ENCODE measurements at regions not wholly inside any gene's neighbourhood (a gene's known extent, or its start where the extent isn't known, plus 50 kb on each side); places are given as distances from the start of the nearest gene placed in this dataset.
"Not testable (repeated sequence)": the region's sequence is repeated elsewhere in the genome, so short reads cannot be mapped to it uniquely, and the experiment has no call there.

DNA sequence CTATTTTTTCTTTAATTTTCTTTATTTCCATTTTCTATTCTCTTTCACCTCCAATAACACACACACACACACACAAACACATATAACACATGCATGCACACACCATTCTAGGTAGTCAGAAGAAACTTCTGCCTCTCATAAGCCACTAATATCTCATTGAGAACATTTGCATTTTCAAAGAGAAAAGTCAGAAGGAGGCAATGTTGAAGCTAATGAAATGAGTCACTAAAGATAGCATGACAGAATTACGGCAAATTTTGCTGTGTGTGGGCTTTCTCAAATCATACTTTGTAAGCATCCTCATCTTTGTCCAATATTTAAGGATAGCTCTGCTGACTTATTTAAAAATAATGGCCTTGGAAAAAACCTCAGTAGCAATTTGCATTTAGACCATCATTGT, 291.3 kb downstream of the GUCY2F start:
- ATAC-seq (no peak), DNase-seq (ENCODE audit: low spot score in 2 of 2) (no peak)
- H3K27ac Mint-ChIP-seq: no peak overlapping the region
- peaks cover 7 to 17% of the 10 kb centered on the region in 2 donors for H3K9me3 Mint-ChIP-seq
- H3K36me3 Mint-ChIP-seq: no peaks in the 10 kb centered on the region

DNA sequence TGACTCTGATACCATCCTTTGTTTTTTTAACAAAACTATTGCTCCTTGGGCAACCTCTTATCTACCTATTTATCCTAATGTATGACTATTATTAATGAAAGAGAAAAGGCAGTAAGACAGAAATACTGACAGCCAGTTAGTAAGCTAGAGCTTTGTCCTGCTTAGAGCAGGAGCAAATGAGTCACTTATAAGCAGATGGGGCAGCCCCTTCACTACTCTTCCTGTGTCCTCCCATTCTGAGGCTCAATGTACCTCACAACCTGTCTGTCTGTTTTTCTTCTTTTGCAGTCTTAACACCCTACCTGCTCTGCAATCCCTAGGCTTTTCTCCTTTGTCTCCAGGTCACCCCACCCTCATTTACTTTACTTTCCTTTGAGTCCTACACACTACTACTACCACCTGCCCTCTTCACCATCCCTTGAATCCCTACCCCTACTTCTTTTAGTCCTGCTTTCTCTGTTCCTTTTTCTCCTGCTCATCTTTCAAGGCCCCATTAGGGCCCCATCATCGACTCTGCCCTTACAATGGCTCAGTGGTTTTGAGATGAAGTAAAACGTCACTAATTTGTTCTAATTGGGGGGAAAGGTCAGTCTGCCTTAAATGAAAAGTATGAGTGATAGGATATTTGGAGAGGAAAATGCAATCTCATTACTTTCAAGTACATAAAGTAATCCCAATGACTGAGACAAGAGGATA, 294.3 kb downstream of the GUCY2F start:
- Mint-ChIP-seq H3K36me3 (no peaks in the 10 kb centered on the region), H3K27ac (no peak overlapping the region), H3K9me3 (peaks cover 4 to 5% of the 10 kb centered on the region in 2 donors)
- ATAC-seq (no peak), DNase-seq (ENCODE audit: low spot score in 2 of 2) (no peak)

DNA sequence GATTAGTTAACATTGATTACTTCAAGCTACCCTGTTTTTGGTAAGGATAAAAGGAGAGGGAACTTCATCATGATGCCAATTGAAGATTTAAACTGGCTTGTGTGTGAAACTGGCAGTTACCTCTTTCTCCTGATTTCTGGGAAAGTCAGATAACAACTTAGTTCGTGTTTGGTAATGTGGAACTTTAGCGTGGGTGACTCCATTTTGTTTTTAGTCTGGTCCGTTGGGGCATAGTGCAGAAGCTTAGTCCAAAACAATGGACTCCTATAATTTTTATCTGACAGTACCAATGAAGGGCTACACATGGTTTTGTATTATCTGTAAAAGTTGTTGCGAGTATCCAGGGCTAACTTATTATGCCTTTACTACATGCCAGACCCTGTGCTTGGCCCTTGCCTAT, 294.9 kb downstream of the GUCY2F start:
- no peaks in the 10 kb centered on the region for H3K36me3 Mint-ChIP-seq
- ATAC-seq: no peak

DNA sequence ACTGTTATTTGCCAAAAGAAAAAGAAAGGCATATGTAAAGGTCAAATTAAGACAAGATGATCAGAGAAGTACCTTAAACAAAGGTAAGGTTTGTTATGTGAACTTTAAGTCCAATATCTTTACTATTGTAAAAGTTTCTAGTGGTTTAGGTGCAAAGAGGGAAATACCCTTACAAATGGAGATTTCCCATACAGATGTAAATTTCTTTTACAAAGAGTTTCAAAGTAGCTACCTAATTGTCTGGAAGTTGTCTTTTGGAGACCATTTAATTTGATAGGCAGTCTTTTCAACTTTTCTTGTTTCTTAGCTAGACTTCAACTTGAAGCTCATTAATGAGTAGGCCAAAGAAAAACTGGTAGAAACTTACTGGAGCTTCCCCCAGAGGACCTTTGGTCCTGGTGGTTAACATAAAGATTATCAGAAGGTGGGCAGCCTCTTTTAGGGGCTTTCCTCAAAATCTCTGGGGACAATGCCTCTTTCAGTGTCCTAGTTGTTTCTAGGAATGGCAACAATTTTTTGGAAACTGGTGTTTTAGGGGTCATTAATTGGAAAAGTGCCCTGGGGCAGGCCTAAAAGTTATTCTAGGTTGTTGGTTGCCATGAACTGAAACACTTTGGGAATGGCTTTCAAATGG, 297.3 kb downstream of the GUCY2F start:
- Mint-ChIP-seq H3K36me3 (no peaks in the 10 kb centered on the region), H3K9me3 (peaks cover 5 to 7% of the 10 kb centered on the region in 2 donors), H3K27ac (no peak overlapping the region)
- ATAC-seq (no peak), DNase-seq (ENCODE audit: low spot score in 2 of 2) (no peak)

More for the DNA sequence above, 294.9 kb downstream of the GUCY2F start:
- DNase-seq (ENCODE audit: low spot score in 2 of 2): no peak
- Mint-ChIP-seq H3K27ac (no peak overlapping the region), H3K9me3 (peaks cover 5 to 10% of the 10 kb centered on the region in 2 donors)

DNA sequence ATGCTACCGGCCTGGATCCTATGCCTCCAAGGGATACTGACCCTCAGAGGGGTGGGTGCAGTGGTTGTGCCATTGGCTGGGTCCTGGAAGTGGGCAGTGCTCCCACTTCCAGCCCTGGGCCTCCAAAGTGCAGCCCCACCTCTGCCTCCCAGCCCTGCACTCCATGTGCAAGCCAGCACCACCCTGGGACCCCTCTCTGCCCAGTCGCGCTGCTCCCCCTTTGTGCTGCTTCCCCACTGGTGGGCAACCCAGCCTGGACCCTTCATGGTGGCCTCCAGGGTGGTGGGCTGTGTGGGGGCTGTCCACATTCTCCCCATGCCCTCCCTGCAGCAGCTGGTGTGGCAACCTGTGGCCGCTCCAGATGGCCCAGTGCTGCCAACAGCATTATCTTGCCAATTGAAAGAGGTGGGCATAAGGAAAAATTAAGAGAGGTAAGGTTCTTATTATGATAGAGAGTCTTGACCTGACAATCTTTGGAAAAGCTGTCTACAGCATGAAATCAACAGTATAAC, 309.7 kb downstream of the GUCY2F start:
- ATAC-seq (no peak), DNase-seq (ENCODE audit: low spot score in 2 of 2) (no peak)
- no peak overlapping the region for H3K27ac Mint-ChIP-seq
- no peaks in the 10 kb centered on the region for H3K36me3 Mint-ChIP-seq
- H3K9me3 Mint-ChIP-seq: peaks cover 0 to 3% of the 10 kb centered on the region in 2 donors

DNA sequence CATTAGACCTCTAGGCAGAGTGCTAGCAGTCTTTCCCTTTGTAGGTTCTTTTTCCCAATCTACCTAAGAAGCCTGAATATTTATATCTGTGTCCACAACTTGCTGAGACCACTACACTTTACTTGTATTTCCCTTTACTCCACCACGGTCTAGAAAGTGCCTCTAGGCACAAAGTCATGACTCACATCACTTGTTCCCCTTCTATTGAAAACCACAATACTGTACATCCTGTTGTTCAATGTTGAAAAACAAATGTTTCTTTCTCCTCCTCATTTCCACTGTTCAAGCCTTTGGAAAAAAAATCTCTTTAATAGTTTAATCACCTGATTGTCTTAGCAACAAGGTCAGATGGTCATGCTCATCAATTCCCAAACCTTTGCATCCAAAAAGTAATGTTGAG, 326.7 kb downstream of the GUCY2F start:
- no peak for DNase-seq (ENCODE audit: low spot score in 2 of 2)
- no peak overlapping the region for H3K27ac Mint-ChIP-seq
- peaks cover 0 to 15% of the 10 kb centered on the region in 2 donors for H3K9me3 Mint-ChIP-seq
- H3K36me3 Mint-ChIP-seq: no peaks in the 10 kb centered on the region
- ATAC-seq: no peak

DNA sequence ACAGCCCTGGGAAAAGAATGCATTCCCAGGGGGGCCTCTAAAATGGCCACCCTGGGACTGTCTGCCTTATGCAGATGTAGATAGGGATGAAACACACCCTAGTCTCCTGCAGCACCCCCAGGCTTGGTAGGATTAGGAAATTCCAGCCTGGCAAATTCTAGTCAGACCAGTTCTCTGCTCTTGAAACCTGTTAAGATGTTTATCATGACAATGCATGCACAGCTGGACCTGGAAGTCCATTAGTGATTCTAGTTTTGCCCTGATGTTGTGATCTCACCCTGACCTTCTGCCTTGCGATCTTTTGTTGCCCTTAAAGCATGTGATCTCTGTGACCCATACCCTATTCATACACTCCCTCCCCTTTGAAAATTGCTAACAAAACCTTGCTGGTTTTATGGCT, 337.7 kb downstream of the GUCY2F start:
- not testable (repeated sequence) for H3K36me3 Mint-ChIP-seq; H3K9me3 Mint-ChIP-seq; DNase-seq (ENCODE audit: low spot score in 2 of 2); H3K27ac Mint-ChIP-seq; ATAC-seq

DNA sequence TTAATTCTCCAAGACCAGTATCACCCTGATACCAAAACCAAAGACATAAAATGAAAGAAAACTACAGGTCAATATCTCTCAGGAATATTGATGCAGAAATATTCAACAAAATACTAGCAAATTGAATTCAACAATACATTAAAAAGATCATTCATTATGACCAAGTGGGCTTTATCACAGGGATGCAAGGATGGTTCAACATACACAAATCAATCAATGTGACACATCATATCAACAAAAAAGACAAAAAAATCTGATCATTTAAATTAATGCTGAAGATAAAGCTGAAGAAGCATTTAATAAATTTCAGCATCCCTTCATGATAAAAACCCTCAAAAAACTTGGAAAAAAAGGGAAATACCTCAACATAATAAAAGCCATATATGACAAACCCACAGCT, 341.4 kb downstream of the GUCY2F start:
- ATAC-seq: no peak
- H3K9me3 Mint-ChIP-seq: peaks cover 0 to 5% of the 10 kb centered on the region in 2 donors
- H3K27ac Mint-ChIP-seq: no peak overlapping the region
- no peaks in the 10 kb centered on the region for H3K36me3 Mint-ChIP-seq
- DNase-seq (ENCODE audit: low spot score in 2 of 2): no peak

DNA sequence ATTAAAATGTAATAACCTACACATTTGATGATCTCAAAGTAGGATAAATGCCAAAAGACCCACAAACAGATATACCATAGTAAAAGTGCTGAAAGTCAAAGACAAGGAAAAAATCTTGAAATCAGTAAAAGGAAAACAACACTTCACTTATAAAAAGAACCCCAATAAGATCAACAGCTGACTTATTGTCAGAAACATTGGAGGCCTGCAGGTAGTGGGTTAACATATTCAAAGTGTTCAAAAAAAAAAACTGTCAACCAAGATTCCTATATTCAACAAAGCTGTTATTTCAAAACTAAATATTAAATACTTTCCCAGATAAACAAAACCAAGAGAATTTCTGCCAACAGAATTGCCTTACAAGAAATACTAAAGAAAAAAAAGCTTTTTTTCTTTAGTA, 347.1 kb downstream of the GUCY2F start:
- H3K36me3 Mint-ChIP-seq: no peaks in the 10 kb centered on the region
- DNase-seq (ENCODE audit: low spot score in 2 of 2): no peak
- peaks cover 4 to 9% of the 10 kb centered on the region in 2 donors for H3K9me3 Mint-ChIP-seq
- H3K27ac Mint-ChIP-seq: no peak overlapping the region
- ATAC-seq: no peak

DNA sequence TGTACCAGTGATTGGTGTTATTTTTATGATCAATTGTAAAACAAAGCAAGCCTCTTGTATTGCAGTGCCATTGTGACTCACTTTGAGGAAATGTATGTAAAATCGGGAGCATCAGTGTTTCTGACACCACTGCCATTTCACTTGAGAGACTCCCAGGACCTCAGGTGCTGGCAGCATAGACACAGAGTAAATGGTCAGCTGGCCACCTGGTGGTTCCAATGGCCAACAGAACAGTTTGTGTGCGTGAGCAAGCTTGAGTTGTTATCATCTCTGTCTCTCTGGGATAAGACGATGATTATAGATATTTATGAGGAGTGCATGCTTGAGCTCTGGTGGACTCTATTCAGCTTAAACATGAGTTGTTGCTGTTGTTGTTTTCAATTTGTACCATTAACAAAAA, 356.6 kb downstream of the GUCY2F start:
- H3K36me3 Mint-ChIP-seq: no peaks in the 10 kb centered on the region
- no peak overlapping the region for H3K27ac Mint-ChIP-seq
- peaks cover 0 to 6% of the 10 kb centered on the region in 2 donors for H3K9me3 Mint-ChIP-seq
- ATAC-seq: no peak
- DNase-seq (ENCODE audit: low spot score in 2 of 2): no peak

DNA sequence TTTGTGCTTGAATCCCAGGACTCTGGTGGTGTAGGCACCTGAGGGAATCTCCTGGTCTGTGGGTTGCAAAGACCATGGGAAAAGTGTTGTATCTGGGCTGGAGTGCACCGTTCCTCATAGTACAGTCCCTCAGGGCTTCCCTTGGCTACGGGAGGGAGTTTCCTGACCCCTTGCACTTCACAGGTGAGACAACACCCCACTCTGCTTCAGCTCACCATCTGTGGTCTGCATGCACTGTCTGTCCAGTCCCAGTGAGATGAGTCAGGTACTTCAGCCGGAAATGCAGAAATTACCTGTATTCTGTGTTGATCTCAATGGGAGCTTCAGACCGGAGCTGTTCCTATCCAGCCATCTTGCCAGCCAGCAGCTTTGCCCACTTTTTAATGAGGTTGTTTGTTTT, 353.0 kb upstream of the IRS4 start:
- ATAC-seq (no peak), DNase-seq (ENCODE audit: low spot score in 2 of 2) (no peak)
- no peaks in the 10 kb centered on the region for H3K36me3 Mint-ChIP-seq
- H3K9me3 Mint-ChIP-seq: peaks cover 6 to 17% of the 10 kb centered on the region in 2 donors
- no peak overlapping the region for H3K27ac Mint-ChIP-seq

DNA sequence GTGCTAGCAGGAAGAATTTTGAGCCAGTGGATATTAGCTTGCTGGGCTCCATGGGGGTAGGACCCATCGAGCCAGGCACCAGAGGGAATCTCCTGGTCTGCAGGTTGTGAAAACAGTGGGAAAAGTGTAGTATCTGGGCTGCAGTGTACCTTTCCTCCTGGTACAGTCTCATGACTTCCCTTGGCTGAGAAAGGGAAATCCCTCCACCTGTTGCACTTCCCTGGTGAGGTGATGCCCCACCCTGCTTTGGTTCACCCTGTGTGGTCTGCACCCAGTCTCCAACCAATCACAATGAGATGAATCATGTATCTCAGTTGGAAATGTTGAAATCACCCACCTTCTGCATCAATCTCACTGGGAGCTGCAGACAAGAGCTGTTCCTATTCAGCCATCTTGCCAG, 341.4 kb upstream of the IRS4 start:
- DNase-seq (ENCODE audit: low spot score in 2 of 2) (no peak), ATAC-seq (no peak)
- H3K9me3 Mint-ChIP-seq: peaks cover 5 to 11% of the 10 kb centered on the region in 2 donors
- H3K27ac Mint-ChIP-seq: no peak overlapping the region
- no peaks in the 10 kb centered on the region for H3K36me3 Mint-ChIP-seq

DNA sequence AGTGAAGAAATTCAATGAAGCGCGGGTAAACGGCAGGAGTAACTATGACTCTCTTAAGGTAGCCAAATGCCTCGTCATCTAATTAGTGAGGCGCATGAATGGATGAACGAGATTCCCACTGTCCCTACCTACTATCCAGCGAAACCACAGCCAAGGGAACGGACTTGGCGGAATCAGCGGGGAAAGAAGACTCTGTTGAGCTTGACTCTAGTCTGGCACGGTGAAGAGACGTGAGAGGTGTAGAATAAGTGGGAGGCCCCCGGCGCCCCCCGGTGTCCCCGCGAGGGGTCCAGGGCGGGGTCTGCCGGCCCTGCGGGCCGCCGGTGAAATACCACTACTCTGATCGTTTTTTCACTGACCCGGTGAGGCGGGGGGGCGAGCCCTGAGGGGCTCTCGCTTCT, 317.8 kb upstream of the IRS4 start:
- H3K9me3 Mint-ChIP-seq; ATAC-seq; H3K27ac Mint-ChIP-seq; H3K36me3 Mint-ChIP-seq; DNase-seq (ENCODE audit: low spot score in 2 of 2): not testable (repeated sequence)

DNA sequence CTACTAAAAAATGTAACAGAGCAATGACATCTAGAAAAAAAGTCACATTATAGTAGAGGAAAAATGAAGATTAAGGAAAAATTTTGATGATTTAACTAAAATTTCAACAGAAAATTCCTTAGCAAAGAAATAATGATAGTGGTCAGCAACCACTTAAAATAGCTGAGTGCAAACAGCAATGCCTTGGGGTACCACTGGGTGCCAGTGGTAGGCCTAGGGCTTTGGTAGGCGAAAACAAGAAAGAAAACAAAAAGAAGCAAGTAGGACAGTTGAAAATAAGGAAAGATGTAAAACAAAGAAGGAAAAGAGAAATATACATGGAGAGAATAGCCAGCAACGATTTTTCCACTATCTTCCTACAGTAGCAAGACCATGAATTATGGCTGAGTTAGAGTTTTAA, 313.5 kb upstream of the IRS4 start:
- no peaks in the 10 kb centered on the region for H3K36me3 Mint-ChIP-seq
- no peak overlapping the region for H3K27ac Mint-ChIP-seq
- no peak for DNase-seq (ENCODE audit: low spot score in 2 of 2)
- ATAC-seq: no peak
- no peaks in the 10 kb centered on the region for H3K9me3 Mint-ChIP-seq

DNA sequence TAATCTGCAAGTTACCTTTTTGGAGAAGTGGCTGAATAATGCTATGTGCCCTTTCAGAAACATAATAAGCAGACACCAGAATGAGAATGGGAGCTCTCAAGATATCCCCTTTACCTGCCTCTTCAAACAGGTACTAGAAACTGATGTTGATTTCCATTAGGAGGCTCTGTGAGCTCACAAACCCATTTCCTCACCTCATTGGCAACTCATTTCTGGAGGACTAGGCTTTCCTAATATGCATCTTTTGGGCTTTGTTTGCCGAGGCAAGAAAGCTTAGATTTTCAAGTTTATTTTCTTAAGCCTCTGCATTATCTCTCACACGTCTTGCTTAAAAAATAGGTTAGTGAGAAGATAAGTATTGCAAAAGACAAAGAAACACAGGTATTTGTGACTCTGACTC, 313.1 kb upstream of the IRS4 start:
- Mint-ChIP-seq H3K36me3 (no peaks in the 10 kb centered on the region), H3K9me3 (no peaks in the 10 kb centered on the region), H3K27ac (no peak overlapping the region)
- no peak for DNase-seq (ENCODE audit: low spot score in 2 of 2)
- ATAC-seq: no peak

DNA sequence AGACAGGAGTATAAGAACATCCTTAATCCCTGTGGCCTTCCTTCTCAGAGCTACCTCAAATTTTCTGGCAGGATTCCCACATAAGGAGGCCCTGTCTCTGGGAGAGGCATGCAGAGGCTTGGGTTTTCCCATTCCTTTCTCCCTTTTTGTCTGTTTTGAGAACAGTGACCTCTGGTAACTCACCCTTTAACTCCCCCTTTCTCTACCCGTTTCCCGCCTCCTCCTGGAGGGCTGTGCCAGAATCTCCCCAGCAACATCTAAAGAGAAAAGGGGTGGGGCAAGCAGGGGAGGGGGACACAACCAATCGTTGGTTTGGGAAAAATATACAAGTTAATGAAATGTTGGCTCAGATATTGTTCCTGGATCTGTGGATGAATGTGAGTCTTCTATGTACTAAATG, 303.7 kb upstream of the IRS4 start:
- no peak for DNase-seq (ENCODE audit: low spot score in 2 of 2)
- no peak for ATAC-seq
- Mint-ChIP-seq H3K27ac (no peak overlapping the region), H3K9me3 (peaks cover 0 to 5% of the 10 kb centered on the region in 2 donors), H3K36me3 (no peaks in the 10 kb centered on the region)

DNA sequence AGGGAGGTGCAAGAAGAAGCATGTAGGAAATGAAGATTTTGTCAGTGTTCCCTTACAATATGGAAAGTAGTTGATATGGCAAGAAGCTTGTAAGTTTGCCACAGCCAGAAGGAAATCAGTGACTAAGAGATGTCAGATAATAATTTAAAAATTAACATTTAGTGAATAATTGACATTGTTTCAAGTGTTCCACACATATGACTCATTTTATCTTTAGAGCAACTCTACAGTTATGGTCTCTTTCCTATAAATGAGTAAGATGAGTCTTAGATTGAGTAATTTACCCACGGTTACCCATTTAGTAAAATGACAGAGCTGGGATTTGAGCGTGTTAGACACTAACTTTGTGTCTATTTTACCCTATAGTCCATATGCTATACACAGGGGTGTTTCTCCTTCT, 300.3 kb upstream of the IRS4 start:
- Mint-ChIP-seq H3K9me3 (peaks cover 0 to 10% of the 10 kb centered on the region in 2 donors), H3K36me3 (no peaks in the 10 kb centered on the region), H3K27ac (no peak overlapping the region)
- no peak for ATAC-seq
- DNase-seq (ENCODE audit: low spot score in 2 of 2): no peak

DNA sequence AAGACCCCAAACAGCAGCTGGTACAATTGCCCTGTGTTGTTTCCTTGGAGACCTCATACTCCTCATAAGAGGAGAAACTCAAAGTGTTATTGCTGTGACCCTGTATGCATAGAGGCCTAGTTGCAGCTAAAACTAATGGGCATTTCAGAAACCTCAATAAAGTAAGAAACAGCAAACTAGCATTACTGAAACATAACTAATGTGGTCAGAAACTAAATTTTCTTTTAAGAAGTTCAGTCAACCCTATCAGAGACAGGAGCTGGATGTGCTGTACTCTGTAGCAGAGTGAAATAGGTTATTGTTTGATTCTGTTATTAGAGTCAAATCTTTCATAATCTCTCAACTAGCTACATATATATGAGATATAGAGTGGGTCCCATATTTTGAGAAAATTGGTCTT, 257.5 kb upstream of the IRS4 start:
- ATAC-seq: no peak
- DNase-seq (ENCODE audit: low spot score in 2 of 2): no peak
- H3K27ac Mint-ChIP-seq: no peak overlapping the region
- peaks cover 0 to 5% of the 10 kb centered on the region in 2 donors for H3K36me3 Mint-ChIP-seq
- peaks cover 7 to 10% of the 10 kb centered on the region in 2 donors for H3K9me3 Mint-ChIP-seq
